ENCODE measurements at regions not wholly inside any gene's neighbourhood (a gene's known extent, or its start where the extent isn't known, plus 50 kb on each side); places are given as distances from the start of the nearest gene placed in this dataset.
"Not testable (repeated sequence)": the region's sequence is repeated elsewhere in the genome, so short reads cannot be mapped to it uniquely, and the experiment has no call there.

GRCh38 chr17:73851921-73852320 is 207.7 kb upstream of the SDK2 start:
- TF ChIP-seq CTCF (IDR thresholded peaks at IDR 0.05): no peak
- TF ChIP-seq POLR2A (IDR thresholded peaks at IDR 0.05): no peak
- Histone ChIP-seq H3K27ac (no peak overlapping the region), H3K27me3 (no peaks in the 10 kb centered on the region), H3K4me3 (no peak overlapping the region), H3K4me1 (no peaks in the 10 kb centered on the region), H3K36me3 (replicated peaks in 1 of 2; ENCODE audit: insufficient read depth in 1 of 2, low read depth in 2 of 2) (no peaks in the 10 kb centered on the region), H3K9me3 (no peaks in the 10 kb centered on the region)
- ATAC-seq (no peak), DNase-seq (no peak)
- intact Hi-C loops (cut with DNase I): no loop called here
- 88% methylated on average over 2 of the region's 2 CpGs; no CpG with 5 or more reads in 1 of the 2 donors for WGBS, 2 donors

DNA sequence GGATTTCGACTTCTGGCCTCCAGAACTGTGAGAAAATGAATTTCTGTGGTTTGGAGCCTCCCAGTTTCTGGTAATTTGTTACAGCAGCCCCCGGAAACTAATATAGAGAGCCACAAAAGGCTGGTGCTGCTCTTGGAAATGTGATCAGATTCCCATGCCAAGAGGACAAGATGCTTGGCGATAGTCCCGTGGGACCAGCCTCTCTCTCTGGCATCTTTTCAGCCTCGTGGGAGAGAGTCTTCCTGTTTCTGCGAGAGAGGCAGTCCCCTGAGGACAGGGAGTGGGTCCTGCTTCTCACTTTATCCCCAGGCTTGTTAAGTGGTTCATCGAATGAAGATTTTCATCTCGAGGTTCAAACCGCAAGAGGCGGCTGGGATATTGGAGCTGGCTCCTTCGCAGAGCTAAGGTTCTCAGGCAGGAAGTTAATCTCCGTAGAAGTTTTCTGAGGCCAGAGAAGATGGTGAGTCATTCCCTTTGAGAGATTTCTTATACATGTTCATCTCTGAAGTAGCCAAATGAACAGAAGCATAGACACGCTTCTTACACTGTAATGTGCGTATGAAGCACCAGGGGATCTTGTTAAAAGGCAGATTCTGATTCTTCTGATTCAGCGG is 211.6 kb upstream of the SDK2 start:
- 81 to 89% methylated on average over 15 of the region's 15 CpGs for WGBS, 2 donors
- no peak for ATAC-seq

GRCh38 chr17:73856556-73856955 is 212.3 kb upstream of the SDK2 start:
- Histone ChIP-seq H3K27me3 (no peaks in the 10 kb centered on the region), H3K4me1 (no peaks in the 10 kb centered on the region), H3K27ac (no peak overlapping the region), H3K9me3 (no peaks in the 10 kb centered on the region), H3K4me3 (no peak overlapping the region), H3K36me3 (replicated peaks in 1 of 2; ENCODE audit: insufficient read depth in 1 of 2, low read depth in 2 of 2) (no peaks in the 10 kb centered on the region)
- DNase-seq: no peak
- TF ChIP-seq CTCF (IDR thresholded peaks at IDR 0.05) (no peak), POLR2A (IDR thresholded peaks at IDR 0.05) (no peak)
- no peak for ATAC-seq
- 48 to 70% methylated on average over 10 to 11 of the region's 11 CpGs for WGBS, 2 donors
- intact Hi-C loops (cut with DNase I): no loop called here

More for the DNA sequence above, 211.6 kb upstream of the SDK2 start:
- no peaks in the 10 kb centered on the region for H3K4me1 ChIP-seq
- H3K9me3 ChIP-seq: no peaks in the 10 kb centered on the region
- no peaks in the 10 kb centered on the region for H3K27me3 ChIP-seq
- TF ChIP-seq CTCF (IDR thresholded peaks at IDR 0.05) (no peak), POLR2A (IDR thresholded peaks at IDR 0.05) (no peak)
- no peaks in the 10 kb centered on the region for H3K36me3 ChIP-seq (replicated peaks in 1 of 2; ENCODE audit: insufficient read depth in 1 of 2, low read depth in 2 of 2)
- intact Hi-C loops (cut with DNase I): no loop called here
- H3K4me3 ChIP-seq: no peak overlapping the region
- no peak overlapping the region for H3K27ac ChIP-seq
- DNase-seq: no peak

DNA sequence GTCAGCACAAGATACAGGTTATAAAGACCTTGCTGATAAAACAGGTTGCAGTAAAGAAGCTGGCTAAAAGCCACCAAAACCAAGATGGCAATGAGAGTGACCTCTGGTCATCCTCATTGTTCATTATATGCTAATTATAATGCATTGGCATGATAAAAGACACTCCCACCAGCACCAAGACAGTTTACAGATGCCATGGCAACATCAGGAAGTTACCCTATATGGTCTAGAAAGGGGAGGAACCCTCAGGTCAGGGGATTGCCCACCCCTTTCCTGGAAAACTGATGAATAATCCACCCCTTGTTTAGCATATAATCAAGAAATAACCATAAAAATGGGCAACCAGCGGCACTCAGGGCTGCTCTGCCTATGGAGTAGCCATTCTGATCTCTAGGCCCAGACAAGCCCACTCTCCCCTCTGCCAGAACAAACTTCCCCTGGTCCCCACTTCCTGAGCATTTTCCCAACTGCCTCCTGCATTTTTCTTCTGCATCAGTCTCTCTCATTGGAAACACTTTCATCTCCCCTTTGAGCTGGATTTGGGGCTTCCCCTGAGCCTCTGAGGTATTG is 215.3 kb upstream of the SDK2 start:
- DNase-seq; H3K27ac ChIP-seq; H3K27me3 ChIP-seq; ATAC-seq; H3K36me3 ChIP-seq (replicated peaks in 1 of 2; ENCODE audit: insufficient read depth in 1 of 2, low read depth in 2 of 2); H3K4me1 ChIP-seq; H3K9me3 ChIP-seq; H3K4me3 ChIP-seq; intact Hi-C loops (cut with DNase I): not testable (repeated sequence)
- 53 to 89% methylated on average over 1 of the region's 1 CpG for WGBS, 2 donors

DNA sequence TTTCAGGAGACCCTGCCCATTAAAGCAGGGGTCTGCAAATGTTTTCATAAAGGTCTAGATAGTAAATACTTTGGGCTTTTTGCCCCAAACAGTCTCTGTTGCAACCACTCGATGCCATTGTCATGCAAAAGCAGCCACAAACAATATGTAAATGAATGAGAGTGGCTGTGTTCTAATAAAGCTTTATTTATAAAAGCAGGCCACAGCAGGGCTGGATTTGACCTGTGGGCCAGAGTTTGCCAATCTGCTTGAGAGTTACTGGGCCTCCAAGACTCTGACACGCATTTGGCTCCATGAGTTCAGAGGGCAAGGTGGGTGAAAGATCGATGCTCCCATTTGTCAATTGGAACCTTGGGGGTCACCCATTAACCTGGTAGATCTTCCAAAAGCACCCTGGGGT is 217.3 kb upstream of the SDK2 start:
- no peaks in the 10 kb centered on the region for H3K36me3 ChIP-seq (replicated peaks in 1 of 2; ENCODE audit: insufficient read depth in 1 of 2, low read depth in 2 of 2)
- H3K9me3 ChIP-seq: no peaks in the 10 kb centered on the region
- no peak overlapping the region for H3K27ac ChIP-seq
- H3K4me3 ChIP-seq: no peak overlapping the region
- no peaks in the 10 kb centered on the region for H3K4me1 ChIP-seq
- H3K27me3 ChIP-seq: no peaks in the 10 kb centered on the region
- 97 to 100% methylated on average over 2 to 3 of the region's 3 CpGs for WGBS, 2 donors
- no peak for ATAC-seq
- intact Hi-C loops (cut with DNase I): no loop called here
- no peak for TF ChIP-seq POLR2A (IDR thresholded peaks at IDR 0.05)
- no peak for TF ChIP-seq CTCF (IDR thresholded peaks at IDR 0.05)
- no peak for DNase-seq

All from body of pancreas (tissue), 4 donors.